GM19328 (cell line): ENCODE measurements at regions not wholly inside any gene's neighbourhood (a gene's known extent, or its start where the extent isn't known, plus 50 kb on each side); places are given as distances from the start of the nearest gene placed in this dataset.

Source experiments
- ATAC-seq: cut with Tn5 transposase; IDR thresholded peaks from one replicate; pipeline ENCODE4 v1.9.1; 2021; ENCODE audit warnings: mild to moderate bottlenecking, moderate library complexity; ENCODE audit not compliant: unreplicated experiment

DNA sequence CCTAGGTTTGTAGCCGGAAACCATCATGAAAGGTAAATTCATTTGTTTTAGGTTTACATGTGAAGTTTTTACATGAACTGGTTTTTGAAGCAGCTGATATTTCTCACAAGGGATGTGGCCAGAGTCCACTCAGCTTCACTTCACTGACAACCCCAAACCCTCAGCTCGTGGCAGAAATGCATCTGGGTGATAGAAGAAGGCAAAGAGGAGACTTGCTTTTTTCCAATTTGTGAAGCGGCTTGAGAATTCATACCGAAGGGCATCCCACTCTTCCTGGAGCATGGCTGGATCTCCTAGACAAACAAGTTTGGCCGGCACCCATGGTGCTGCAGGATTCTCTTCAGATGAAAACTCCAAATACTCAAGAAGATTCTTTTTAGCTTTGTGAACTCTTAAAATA, 392.8 kb upstream of the CNR1 start:
- no peak for ATAC-seq

DNA sequence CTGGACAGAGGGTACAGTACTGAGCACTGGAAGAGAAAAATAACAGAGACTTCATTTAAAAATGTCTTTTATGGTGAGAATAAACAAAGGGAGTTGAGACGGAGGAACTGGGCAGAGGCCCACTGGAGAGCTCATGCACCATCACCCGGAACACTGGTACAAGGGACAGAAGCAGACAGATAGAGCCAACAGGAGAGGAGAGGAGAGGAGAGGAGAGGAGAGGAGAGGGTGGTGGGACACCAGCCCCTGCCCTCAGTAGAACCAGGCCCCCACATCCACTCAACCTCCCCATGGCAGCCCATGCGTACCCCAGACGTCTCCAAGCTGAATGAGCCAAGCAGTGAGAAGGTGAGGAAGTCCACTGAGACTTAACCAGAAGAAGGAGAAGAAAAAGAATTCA, 390.5 kb upstream of the CNR1 start:
- no peak for ATAC-seq

DNA sequence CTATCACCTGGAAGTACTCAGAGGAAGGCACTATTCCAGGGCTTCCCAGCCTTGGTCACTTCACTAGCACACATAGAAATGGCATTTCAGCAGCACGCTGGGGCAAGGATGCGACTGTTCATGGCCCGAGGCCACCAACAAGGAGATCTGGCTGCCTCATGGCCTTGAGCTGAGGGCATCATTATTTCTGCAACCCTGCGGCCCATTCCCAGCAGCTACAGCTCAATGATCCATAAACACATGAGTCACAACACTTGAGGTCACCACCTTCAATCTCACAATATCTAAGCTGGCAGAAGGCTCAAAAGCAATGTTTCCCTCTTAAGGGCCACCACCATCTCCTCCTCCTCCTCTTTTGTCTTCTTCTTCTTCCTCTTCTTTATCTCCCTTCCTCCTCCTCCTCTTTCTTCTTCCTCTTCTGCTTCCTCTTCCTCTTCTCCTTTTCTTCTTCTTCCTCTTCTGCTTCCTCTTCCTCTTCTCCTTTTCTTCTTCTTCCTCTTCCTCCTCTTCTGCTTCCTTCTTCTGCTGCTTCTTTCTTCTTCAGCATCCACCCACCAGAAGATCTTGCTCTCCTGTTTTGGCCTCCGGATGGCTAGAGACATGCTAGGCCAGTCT, 382.9 kb upstream of the CNR1 start:
- ATAC-seq = no peak

DNA sequence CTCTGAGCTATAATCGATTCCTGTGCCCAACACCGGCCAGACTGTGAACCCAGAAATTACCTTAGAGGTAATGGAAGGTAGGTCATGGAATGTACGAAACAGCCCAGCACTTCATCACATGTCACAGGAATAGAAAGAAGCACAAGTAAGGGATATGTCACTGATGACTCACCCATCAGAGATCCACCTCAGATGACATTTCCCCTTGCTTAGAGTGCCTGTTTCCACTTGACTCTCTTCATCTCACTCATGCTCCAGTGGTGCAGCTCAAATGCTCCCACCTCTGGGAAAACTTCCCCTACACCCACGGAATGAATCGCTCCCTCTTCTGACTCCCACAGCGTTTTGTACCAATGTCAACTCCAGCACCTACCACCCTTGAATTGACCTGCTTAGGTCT, 381.6 kb upstream of the CNR1 start:
- no peak for ATAC-seq

DNA sequence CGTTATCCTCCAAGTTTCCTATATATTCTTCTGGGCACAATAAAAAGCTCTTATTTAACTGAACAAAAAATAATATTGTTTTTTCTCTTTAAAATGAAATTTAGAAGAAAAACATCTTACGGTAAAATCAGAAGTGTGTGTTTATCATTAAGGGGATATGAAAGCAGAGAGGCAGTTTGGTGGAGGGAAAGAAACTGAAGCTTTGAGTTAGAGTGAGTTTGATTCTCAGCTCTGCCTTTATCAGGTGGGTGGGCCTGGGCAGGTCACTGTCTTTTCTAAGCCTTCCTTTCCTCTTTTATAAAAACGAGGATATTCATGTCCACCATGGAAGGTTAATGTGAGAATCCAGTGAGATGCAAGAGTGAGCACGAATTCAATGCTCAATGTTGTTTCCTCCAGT, 379.8 kb upstream of the CNR1 start:
- ATAC-seq = no peak

DNA sequence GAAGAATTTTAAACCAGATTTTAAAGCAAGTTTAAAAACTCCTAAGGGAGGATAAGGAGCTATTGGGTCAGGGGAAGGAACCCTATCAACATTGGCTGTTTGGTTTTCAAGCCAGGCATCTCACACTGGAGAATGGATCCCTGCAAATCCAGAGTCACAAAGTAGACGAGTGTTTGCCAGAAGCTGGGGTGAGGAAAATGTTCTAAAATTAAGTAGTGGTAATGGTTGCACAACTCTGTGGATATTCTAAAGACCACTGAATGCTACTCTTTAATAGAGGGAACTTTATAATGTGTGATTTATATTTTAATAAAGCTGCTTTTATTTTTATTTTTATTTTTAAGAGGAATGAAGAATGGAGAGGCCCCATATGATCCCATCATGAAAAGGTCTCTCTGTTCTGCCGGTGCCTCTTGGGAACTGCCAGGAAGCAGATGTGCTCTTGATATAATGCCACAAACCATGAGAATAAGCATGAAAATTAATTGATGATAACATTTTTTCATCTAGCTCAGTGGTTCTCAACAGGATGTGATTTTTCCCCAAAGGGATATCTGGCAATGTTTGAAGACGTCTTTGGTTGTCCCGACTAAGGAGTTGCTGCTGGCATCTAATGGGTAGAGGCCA, 379.0 kb upstream of the CNR1 start:
- ATAC-seq = no peak

DNA sequence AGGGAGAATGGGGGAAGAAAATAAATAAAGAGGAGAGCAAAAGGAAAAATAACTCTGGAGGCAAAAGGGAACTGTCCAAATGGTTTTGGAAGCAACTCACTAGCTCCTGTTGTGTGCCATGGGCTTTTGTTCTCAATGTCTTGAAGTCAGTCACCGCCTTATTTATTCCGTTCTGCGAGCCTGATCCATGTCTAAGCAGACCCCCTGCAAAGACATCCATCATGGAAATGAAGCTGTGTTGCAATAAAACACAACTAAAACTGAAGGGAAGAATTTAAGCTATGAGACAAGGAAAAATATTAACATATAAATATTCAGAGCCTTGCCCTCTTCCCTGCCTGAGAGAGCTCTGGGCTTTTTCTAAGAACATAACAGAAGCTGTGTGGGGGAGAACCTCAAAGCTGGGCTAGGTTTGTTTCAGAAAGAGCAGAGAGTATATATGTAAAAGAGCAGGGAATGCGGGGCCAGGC, 373.2 kb upstream of the CNR1 start:
- ATAC-seq = no peak

DNA sequence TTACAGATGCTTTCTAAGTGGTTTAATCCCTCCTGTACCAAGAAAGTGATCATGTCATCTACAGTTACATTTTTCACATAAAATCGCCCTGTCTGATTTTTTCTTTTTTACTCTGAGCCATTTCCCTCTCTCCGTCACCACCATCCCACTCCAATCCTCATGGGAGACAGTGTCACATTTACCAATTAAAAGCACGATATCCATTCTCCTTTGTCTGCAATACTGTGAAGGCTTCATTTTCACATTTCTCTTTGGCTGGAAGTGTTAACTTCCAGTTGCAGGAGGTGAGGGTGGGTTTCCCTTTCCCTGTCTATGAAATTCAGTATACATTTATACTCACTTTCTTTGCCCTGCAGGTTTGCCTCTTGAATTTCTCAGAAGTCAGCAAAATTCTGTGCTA, 372.7 kb upstream of the CNR1 start:
- ATAC-seq = no peak

DNA sequence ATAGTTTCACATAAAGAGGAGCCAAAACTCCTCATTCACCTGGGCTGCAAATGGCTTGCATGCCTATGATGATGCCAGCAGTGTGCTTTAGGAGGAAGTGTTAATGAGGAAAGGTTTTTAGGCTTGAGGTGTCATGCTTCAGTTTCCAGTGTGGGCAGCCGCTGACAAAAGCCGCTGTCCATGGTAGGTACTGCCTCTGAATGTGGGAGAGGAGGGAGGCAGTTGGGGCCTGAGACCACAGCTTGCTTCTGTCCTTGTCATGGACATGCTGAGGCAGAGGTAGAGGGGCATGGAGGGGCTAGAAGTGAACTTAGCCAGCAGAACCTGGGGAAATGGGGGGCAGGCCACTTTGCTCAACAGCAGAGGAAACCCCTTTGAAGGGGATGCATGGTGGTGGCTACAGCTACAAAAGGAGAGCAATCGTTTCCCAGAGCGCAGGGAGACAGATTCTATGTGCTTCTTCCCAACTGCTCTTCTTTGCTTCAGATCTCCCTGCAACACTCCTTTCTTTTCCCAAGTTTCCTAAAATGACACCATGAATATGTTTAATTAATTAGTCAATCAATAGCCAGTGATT, 372.1 kb upstream of the CNR1 start:
- no peak for ATAC-seq

DNA sequence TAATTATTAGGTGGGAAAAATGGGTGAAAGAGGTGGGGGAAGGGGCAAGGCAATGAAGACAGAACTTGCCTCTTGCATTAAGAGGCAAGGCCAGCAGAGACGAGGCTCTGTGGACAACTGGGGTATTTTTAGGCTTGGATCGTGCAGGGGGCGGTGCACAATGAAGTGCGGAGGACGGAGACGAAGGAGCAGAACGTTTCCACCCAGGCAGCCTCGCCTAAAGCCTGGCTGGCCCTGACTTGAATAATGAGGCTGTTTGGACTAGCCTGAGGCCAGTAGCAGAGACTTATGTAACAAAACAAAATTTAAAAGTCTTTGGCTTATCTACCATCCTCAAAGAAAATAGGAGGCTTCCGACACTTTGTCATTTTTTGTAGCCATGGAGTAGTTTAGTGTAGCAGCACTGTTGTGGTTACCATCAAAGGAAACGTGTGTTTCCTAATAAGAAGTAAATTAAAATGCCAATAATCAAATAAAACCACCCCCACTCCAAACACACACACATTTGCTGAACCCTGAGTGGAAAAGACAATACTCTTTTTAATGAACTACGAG, 370.0 kb upstream of the CNR1 start:
- no peak for ATAC-seq

DNA sequence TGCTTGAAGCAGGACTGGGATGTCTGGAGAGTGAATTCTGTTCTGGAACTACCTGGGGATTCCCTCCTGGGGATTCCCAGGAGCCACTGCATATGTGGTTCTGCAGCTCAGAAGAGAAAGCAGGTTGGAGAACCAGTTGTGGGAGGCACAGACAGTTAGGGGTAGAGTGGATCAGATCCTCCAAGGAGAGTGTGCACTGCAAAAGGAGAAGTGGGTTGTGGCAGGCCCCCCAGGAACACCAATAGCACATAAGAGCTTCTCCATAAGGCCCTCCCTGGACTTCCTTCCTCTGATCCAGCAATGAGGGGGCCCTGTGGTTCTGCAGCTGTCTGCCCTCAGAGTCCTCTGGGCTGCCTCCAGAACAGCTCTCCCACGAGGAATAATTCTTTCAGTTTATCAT, 369.2 kb upstream of the CNR1 start:
- no peak for ATAC-seq

DNA sequence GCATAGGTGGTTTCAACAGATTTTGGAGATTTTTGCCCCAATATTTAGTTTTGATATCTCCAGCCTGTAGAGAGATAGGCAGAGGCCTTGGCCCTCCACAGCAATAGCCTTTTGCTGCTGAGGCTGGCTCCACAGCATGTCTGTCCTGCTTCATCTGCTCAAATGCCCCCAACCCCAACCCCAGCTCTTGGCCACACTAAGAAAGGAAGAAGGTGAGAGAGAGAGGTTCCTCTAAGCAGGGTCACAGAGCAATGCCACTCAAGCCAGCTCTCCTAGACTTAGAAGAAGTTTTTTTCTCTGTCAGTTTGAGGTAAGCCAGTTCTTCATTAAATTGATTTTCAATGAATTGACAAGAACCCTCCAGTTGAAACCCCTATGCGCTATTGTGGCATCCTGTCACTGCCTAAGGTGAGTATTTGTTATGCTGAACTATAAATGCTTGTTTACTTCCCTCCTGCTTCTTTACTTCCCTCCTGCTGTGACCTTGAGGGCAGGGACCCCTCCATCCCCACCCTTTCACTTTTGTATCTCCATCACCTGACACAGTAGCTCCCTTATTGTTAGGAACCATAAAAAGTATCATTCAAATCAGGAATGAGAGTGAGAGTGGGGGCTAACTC, 366.2 kb upstream of the CNR1 start:
- ATAC-seq = no peak

DNA sequence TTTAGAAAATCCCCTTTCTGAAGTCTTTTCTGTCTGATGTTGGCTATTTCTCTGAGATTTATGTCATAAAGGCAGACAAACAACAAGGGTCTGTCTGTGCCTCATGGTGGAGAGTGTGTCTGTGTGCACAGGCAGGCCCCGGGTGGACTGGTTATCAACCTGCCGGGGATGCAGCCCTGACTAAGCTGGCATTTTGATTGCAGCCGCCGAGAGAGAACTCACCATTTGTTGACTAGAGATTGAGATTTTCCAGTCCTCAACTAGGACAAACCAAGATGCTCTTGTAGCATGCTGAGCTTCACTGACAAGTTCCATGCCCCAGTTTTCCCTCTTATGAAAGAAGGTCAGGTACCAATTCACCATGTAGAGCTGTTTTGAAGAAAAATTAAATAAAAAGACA, 363.6 kb upstream of the CNR1 start:
- ATAC-seq = no peak

DNA sequence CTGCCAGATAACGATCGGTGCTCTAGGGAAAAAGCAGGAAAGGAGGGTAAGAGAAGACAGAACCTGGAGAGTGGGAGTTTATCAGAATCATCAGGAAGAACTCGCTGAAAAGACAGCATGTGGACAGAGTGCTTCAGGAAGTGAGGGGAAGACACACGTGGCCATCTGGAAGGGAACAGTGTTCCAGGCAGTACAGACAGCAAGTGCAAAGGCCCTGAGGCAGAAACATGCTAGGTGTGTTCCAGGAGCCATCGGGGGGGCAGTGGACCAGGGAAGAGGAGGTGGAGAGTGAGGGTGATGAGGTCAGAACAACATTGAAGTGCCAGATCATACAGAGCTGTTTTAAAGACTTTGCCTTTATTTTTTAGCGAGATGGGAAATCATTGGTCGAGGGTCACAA, 354.3 kb upstream of the CNR1 start:
- no peak for ATAC-seq

DNA sequence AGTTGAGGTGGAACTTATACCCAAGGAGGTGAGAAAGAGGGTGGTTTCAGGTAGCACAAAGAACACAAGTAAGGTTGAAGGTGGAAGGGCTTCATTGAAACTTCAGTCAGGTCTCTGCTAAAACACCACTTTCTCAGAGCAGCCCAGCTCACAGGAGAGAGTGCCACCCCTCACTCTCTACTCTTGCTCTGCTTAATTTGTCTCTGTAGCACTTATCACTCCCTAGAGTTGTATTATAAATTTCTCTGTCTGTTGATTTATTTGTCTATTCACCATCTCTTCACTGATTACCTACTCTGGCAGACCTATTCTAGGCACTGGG, 353.8 kb upstream of the CNR1 start:
- no peak for ATAC-seq

DNA sequence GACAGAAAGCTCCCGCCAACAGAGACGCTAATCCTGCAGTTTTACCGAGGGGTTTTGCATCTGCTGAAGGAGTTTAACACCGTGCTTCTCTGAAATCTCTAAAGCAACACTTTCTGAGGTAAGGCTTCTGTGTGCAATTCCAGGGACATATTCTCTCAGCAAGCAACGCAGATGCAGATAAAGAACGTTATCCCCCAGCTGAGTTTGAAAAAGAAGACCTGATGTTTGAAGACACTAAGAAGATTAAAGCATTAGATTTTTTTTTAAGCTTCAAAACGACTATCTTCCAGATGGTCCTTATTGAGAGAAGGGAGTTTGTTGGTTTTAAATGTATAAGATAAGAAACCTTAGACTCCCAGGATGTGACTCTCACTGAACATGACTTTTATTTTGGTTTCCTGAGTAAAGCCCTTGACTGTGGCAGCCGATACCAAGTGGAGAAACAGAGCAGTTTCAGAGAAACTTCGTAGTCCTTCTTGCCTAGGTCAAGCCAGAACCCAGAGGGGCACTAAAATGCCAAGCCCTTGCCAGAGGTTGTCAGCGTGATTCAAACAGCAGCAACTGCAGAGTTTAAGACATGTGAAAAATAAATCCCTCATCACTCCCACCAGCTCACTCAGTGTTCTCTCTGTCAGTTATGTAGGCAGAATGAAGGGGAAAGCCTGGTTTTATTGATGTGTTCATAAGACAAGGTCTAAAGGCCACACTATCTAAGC, 353.3 kb upstream of the CNR1 start:
- no peak for ATAC-seq

DNA sequence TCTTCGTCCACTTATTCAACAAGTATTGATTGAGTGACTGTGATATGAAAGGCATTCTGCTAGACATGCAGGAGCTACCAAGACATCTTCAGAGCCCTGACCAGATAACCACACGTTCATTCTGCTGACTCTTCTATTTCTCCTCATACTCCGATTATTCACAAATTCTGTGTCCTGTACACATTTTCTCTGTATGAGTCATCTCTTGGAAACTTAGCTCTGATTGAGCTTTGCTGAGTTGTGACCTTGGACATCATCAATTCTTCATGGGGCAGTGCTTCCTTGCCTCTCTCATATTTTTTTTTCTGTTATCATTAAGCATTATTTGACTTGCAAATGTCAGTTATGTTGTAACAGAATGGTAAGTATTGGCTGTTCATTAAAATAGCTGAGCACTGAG, 351.6 kb upstream of the CNR1 start:
- no peak for ATAC-seq

DNA sequence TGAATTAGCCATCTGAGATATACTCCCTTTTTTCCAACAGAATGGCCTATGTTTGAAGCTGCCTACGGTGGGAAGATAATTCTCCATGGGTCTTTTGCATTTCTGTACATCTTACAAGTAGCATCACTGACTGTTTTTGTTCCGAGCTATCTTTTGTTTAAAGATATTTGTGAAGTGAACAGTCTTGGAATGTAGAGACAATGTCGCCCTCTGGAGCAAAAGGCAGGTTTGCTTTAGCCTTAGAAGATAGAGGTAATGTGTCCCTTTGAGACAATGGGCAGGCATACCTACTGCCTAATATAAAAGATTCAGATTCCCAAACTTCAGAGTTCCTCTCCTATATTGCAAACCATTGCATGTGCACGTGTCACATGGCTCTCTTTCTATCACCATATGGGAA, 347.8 kb upstream of the CNR1 start:
- ATAC-seq = no peak

DNA sequence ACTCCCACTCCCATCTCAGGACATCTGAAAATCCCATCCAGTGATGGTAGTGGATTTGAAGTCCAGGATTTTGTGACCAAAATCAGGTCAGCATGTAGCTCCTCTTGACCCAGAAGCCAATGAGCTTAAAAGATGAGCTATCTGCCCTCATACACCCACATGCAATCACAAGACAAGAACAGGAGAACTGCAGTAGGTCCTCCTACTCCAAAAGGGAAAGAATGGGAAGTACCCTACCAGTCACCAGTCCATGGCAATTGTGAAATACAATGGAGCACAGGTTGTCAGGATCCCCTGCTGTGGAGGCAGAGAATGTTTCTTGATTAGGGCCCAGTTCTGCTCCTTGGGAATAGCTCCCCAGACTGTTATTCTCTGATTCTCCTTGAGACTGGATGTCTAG, 347.3 kb upstream of the CNR1 start:
- ATAC-seq = no peak

DNA sequence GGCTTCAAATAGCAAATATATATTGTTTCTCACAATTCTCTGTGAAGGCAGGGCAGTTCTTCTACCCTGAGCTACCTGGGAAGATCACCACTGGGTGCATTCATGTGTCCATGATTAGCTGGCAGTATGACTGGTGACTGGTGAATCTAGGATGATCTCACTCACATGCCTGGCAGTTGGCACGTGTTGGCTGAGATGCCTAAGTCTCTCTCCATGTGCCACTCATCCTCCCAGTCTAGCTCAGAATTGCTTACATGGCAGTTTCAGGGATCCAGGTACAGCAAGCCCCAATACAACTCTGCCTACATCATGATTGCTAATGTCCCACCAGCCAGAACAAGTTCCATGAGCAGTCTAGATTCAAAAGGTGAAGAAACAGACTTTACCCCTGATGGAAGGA, 346.8 kb upstream of the CNR1 start:
- ATAC-seq = no peak

DNA sequence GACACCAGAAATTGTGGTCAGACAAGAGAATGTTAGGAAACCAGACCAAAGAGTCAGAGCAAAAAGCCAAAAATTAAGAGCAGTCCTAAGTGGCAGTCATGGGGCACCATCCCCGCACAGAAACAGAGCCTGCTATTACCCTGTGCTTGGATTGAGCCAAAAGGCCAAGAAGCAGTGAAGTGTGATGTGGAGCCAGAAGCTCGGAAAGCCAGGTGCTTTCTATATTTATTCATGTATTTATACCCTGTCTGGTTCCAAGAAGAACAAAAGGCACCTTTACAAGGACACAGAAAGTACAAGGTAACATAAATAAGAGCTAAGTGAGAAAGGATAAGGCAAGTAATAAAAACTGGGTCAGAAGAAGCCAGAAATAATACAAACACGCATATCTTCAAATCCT, 336.2 kb upstream of the CNR1 start:
- ATAC-seq = no peak
